Liver (tissue), 8 donors: ENCODE measurements at regions not wholly inside any gene's neighbourhood (a gene's known extent, or its start where the extent isn't known, plus 50 kb on each side); places are given as distances from the start of the nearest gene placed in this dataset.

Experiments
- DNase-seq: peaks from one replicate; pipeline ENCODE4 v3.0.0-alpha.2; 2017; ENCODE audit warnings: low spot score
- H3K27ac ChIP-seq, 2 donors: one replicate each; pipeline ENCODE4 v1.7.0; 2013; ENCODE audit warnings: inconsistent platforms in 2 of 2, low read length in 2 of 2, control low read depth in 1 of 2, low read depth in 1 of 2, mild to moderate bottlenecking in 1 of 2
- H3K27me3 ChIP-seq, 4 donors: one replicate each; pipeline versions ENCODE4 v1.6.1 to v1.7.0; 2013; ENCODE audit warnings: low read length in 3 of 4, inconsistent platforms in 1 of 4, mild to moderate bottlenecking in 1 of 4, moderate library complexity in 1 of 4; ENCODE audit not compliant: control insufficient read depth in 4 of 4, insufficient read depth in 4 of 4
- H3K36me3 ChIP-seq, 4 donors: one replicate each; pipeline versions ENCODE4 v1.6.1 to v1.7.0; 2013; ENCODE audit warnings: low read length in 3 of 4, mild to moderate bottlenecking in 3 of 4, low read depth in 1 of 4, moderate library complexity in 1 of 4; ENCODE audit not compliant: control insufficient read depth in 4 of 4, insufficient read depth in 3 of 4
- H3K4me1 ChIP-seq, 4 donors: one replicate each; pipeline versions ENCODE4 v1.6.1 to v1.7.0; 2013; ENCODE audit warnings: low read length in 3 of 4, mild to moderate bottlenecking in 3 of 4, moderate library complexity in 1 of 4; ENCODE audit not compliant: control insufficient read depth in 4 of 4, insufficient read depth in 4 of 4
- H3K4me3 ChIP-seq, 3 donors: one replicate each; pipeline versions ENCODE4 v1.6.1 to v1.7.0; 2013; ENCODE audit warnings: low read length in 3 of 3, control low read depth in 1 of 3, low read depth in 1 of 3, mild to moderate bottlenecking in 1 of 3
- H3K9ac ChIP-seq, 2 donors: one replicate each; pipeline ENCODE4 v1.7.0; 2013; ENCODE audit warnings: low read length in 2 of 2, mild to moderate bottlenecking in 2 of 2, moderate library complexity in 2 of 2, control low read depth in 1 of 2, low read depth in 1 of 2
- H3K9me3 ChIP-seq, 4 donors: one replicate each; pipeline versions ENCODE4 v1.6.1 to v1.7.0; 2013; ENCODE audit warnings: low read length in 3 of 4; ENCODE audit not compliant: control insufficient read depth in 4 of 4
- ATF3 ChIP-seq: IDR thresholded peaks from 2 replicates; pipeline ENCODE4 v1.6.1; 2016; ENCODE audit warnings: antibody characterized with exemption
- CTCF ChIP-seq: fragments of 150-350 bp; IDR thresholded peaks from 2 replicates; pipeline ENCODE4 v1.5.1; 2017; ENCODE audit warnings: improper control_type of control experiment, low read depth, low read length; ENCODE audit not compliant: missing input control
- EGR1 ChIP-seq, 2 donors: IDR thresholded peaks; 2 replicates each; pipeline ENCODE4 v1.6.1; 2016 to 2018; ENCODE audit warnings: antibody characterized with exemption in 2 of 2, low read depth in 2 of 2
- FOXA1 ChIP-seq: IDR thresholded peaks from 2 replicates; pipeline ENCODE4 v1.6.1; 2016; ENCODE audit warnings: antibody characterized with exemption
- FOXA2 ChIP-seq: IDR thresholded peaks from 2 replicates; pipeline ENCODE4 v1.6.1; 2016; ENCODE audit warnings: antibody characterized with exemption
- GABPA ChIP-seq, 2 donors: IDR thresholded peaks in 1 of 2; conservative IDR thresholded peaks in 1 of 2; 2 replicates each; pipeline ENCODE4 v1.6.1; 2016; ENCODE audit warnings: antibody characterized with exemption in 2 of 2, mild to moderate bottlenecking in 1 of 2, moderate library complexity in 1 of 2
- HNF4A ChIP-seq, 2 donors: conservative IDR thresholded peaks; 2 replicates each; pipeline ENCODE4 v1.6.1; 2016; ENCODE audit warnings: antibody characterized with exemption in 2 of 2, mild to moderate bottlenecking in 2 of 2
- HNF4G ChIP-seq: IDR thresholded peaks from 2 replicates; pipeline ENCODE4 v1.6.1; 2016; ENCODE audit warnings: antibody characterized with exemption
- JUND ChIP-seq, 2 donors: IDR thresholded peaks; 2 replicates each; pipeline ENCODE4 v1.6.1; 2016; ENCODE audit warnings: antibody characterized with exemption in 2 of 2
- MAX ChIP-seq: IDR thresholded peaks from 2 replicates; pipeline ENCODE4 v1.6.1; 2016; ENCODE audit warnings: antibody characterized with exemption
- RXRA ChIP-seq, 2 donors: IDR thresholded peaks; 2 replicates each; pipeline ENCODE4 v1.6.1; 2017 to 2018; ENCODE audit warnings: antibody characterized with exemption in 2 of 2, mild to moderate bottlenecking in 1 of 2
- YY1 ChIP-seq: IDR thresholded peaks from 2 replicates; pipeline ENCODE4 v1.6.1; 2016; ENCODE audit warnings: antibody characterized with exemption, mild to moderate bottlenecking
- ZBTB33 ChIP-seq: IDR thresholded peaks from 2 replicates; pipeline ENCODE4 v1.6.1; 2016; ENCODE audit warnings: antibody characterized with exemption
- WGBS: extraction: QIAGEN DNeasy Blood & Tissue Kit; methylation state at CpG from one replicate; pipeline ENCODE4 v1.1.7; 2013; 5-methylcytosine and 5-hydroxymethylcytosine counted together
- donor health status: healthy.
- donor health status: healthy.
- donor health status: healthy.
- donor health status: healthy.
- donor health status: healthy.

GRCh38 chr5:172542651-172543131 is 88.4 kb upstream of the SH3PXD2B start:
- Histone ChIP-seq H3K4me3 (no peak overlapping the region), H3K4me1 (no peaks in the 10 kb centered on the region), H3K9me3 (no peaks in the 10 kb centered on the region), H3K36me3 (no peaks in the 10 kb centered on the region), H3K9ac (no peak overlapping the region), H3K27ac (no peak overlapping the region), H3K27me3 (no peaks in the 10 kb centered on the region)
- 94% methylated on average over 13 of the region's 13 CpGs for WGBS
- TF ChIP-seq HNF4G, result no peak
- TF ChIP-seq FOXA1, result no peak
- no peak for TF ChIP-seq HNF4A (conservative IDR thresholded peaks at IDR 0.05)
- TF ChIP-seq GABPA (IDR thresholded peaks at IDR 0.05 in 1 of 2, conservative IDR thresholded peaks at IDR 0.05 in 1 of 2), result no peak
- TF ChIP-seq RXRA (IDR thresholded peaks at IDR 0.05), result no peak
- no peak for TF ChIP-seq FOXA2
- no peak for TF ChIP-seq ZBTB33
- no peak for TF ChIP-seq MAX
- no peak for TF ChIP-seq JUND (IDR thresholded peaks at IDR 0.05)
- no peak for TF ChIP-seq EGR1 (IDR thresholded peaks at IDR 0.05; ENCODE audit: low read depth in 2 of 2)
- no peak for TF ChIP-seq CTCF
- TF ChIP-seq YY1, result no peak
- DNase-seq, result peak; percentile 24

- no peak for DNase-seq
- Histone ChIP-seq H3K4me1 (no peaks in the 10 kb centered on the region), H3K4me3 (no peak overlapping the region), H3K27me3 (no peaks in the 10 kb centered on the region), H3K36me3 (no peaks in the 10 kb centered on the region), H3K27ac (no peak overlapping the region), H3K9ac (no peak overlapping the region), H3K9me3 (no peaks in the 10 kb centered on the region)
- TF ChIP-seq MAX (no peak), HNF4A (conservative IDR thresholded peaks at IDR 0.05) (no peak), ZBTB33 (no peak), ATF3 (no peak), EGR1 (IDR thresholded peaks at IDR 0.05; ENCODE audit: low read depth in 2 of 2) (no peak)
- 94% methylated on average over 3 of the region's 3 CpGs for WGBS
Measured at GRCh38 chr5:172541773-172542136, 87.4 kb upstream of the SH3PXD2B start.
